NCI-H2196 treated with DMSO at 0.1 percent for 48 hours (cell line): ENCODE measurements at regions not wholly inside any gene's neighbourhood (a gene's known extent, or its start where the extent isn't known, plus 50 kb on each side); places are given as distances from the start of the nearest gene placed in this dataset.
"Not testable (repeated sequence)": the region's sequence is repeated elsewhere in the genome, so short reads cannot be mapped to it uniquely, and the experiment has no call there.

Experiments used
- DNase-seq: peaks from one replicate; lab custom pipeline; 2025; ENCODE audit not compliant: unreplicated experiment; lab: John Stamatoyannopoulos, UW

DNA sequence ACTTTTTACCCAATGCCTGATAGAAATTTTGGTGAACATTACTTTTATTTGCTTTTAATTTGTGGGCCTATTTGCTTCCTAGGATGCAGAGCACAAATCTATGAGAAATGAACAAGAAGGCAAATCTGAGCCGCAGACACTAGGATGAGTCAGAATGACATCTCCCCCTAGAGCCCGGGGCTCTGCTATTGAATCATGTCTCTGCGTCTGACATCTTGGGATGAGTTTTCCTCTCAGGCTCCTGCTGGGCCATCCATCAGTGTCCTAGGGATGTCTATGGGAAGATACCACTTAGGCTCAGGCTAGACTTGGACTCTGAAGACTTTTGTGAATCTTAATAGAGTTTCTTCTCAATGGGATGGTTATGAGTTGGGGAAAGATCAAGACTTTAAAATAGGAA, 157.3 kb upstream of the MTPN start:
- no peak for DNase-seq

DNA sequence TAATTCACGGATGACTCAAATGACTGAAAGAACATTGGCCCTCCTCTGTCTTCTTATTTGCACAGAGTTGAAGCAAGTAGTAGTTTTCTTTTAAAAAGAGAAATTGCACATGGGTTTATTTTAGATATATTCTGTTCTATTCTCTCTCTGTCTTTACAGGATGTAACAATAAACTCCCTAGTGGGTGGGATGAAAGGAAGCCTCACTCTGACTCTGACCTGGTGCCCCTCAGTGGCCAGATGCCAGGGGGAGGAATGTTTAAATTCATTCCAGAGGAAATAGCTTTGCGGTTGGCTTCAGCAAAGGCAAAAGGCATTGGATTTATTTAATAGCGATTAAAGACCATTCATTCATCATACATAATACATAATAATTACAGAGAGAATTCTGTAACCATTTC, 156.4 kb upstream of the MTPN start:
- no peak for DNase-seq

DNA sequence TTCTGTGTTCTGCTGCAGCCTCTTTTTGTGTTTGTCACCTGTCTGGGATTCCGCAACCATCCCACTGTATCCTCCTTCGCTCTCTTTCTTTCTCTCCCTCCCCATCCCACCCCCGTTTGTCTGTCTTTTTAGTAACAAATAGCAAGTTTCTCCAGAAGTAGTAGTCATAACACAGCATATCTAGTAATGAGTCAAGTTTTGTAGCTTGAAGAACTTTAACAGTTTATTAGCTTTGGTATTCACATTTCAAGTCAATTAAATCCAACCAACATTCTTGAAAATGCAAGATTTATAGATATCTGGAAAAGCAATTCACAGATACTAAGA, 154.1 kb upstream of the MTPN start:
- DNase-seq = no peak

DNA sequence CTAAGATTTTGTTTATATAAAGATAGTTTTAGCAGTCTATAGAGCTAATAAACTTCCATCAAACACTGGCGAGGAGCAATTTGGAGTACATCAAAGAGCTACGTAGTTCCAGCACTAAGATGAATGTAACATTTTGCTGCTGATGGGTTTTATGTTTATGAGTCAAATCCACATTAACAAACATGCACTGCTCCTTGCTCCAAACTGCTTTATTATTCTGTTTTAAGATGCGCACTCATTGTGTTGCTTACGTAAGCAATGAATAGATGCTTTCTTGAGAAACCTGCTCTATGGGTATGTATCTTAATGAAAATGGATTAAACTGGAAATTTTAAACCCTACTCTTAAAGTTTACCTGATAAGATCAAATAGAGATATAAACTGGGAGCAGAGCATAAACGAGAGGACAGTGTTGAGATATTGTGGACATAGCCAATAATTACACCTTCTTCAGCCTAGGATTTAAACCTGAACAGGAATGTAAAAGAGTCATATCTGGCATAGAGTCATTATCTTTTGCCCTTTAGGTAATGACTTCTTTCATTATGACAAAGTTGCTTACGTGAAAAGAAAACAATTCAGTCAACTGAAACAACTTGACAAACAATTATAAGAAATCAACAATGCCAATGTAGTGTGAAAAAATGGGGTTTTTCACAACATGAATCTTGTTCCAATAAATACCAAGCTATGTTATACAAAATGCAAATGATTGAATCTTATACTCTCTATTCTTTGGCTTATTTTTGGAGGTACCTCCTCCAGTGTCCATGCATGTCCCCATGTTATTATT, 153.5 kb upstream of the MTPN start:
- no peak for DNase-seq

DNA sequence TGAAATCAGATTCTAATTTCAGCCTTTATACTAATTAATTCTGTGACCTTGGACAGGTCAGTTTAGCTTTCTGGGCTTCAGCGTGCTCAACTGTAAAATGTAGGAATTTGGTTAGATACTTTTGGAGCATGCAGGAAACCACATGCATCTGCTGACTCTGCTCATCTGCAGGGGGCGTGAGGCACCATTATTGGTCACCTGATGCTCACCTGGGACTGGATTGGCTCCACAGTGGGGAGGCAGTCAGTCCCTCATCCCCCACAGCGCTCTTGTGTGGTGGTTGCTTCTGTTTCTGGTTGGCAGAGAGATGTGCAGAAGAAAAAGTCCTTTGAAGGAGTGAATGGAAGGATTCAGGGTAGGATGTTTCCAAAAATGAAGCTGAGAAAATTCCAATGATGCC, 150.9 kb upstream of the MTPN start:
- DNase-seq = no peak

DNA sequence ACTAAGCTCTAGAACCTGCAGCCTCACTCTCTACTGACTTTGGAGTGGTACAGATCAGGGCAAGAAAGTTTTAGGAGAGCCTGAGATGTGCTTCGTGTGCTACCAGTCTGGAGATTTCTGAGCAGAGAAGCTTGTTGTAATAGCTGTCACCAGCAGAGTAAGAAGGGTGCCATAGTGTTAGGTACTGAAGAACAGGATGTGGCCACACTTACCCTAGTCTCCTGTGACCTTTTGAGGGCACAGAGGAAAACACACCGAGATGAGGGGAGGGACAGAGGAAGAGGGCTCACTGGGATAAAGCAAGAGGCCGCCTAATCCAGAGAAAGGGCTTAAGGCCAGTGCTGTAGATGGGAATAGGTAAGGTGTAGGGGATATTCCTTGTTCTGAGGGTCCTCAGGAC, 146.2 kb upstream of the MTPN start:
- DNase-seq = no peak

DNA sequence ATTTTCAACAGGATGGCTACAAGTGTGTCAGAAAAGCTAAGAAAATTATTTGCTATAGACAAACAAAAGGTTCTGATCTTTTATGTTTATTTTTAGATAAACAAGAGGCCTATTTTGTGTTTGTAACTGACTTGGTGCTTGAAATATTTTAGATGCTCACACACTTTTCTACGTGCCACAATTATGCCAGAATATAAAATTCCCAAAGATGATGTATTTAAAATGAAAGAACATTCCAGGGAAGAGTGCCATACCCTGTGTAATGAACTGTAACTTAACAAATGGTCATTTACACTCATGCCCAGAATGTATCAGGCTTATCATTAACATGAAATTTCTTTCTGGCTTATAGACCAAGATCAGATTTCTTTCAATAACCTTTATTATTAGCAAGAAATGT, 144.9 kb upstream of the MTPN start:
- no peak for DNase-seq

DNA sequence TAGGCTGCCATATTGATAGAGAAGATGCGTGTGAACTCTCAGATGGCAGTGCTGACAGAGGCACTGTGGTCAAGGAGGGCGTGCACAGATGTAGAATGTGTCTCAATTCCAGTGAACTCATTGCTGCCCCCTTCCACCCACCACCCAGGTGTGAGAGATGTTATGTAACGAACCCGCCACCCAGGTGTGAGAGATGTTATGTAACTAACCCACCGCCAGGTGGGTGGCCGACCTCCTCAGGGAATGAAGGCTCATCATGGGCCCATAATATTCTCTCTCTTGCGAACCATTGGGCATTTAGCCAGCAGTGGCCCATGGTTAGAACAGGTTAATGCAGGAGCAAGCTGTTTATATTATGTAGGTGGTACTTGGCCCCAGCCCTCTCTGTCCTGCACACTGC, 140.4 kb upstream of the MTPN start:
- DNase-seq = no peak

DNA sequence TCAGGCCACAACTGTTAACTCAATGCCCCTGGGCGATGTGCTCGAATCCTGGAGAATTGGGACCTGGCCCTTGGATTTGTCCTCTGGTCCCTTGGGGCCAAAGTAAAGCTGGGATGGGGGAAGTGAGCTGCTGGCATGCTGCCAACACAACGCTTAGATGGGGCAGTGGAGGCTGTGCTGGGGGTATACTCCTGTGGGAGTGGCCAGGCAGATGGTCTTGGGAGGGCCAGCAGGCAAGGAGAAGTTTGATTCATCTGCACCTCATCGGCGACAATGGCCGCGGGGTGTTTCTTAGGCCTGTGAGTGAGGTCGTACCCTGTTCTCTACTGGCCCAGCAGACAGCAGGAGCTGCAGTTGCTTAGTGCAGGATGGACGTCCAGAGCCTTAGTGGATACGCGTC, 139.0 kb upstream of the MTPN start:
- no peak for DNase-seq

DNA sequence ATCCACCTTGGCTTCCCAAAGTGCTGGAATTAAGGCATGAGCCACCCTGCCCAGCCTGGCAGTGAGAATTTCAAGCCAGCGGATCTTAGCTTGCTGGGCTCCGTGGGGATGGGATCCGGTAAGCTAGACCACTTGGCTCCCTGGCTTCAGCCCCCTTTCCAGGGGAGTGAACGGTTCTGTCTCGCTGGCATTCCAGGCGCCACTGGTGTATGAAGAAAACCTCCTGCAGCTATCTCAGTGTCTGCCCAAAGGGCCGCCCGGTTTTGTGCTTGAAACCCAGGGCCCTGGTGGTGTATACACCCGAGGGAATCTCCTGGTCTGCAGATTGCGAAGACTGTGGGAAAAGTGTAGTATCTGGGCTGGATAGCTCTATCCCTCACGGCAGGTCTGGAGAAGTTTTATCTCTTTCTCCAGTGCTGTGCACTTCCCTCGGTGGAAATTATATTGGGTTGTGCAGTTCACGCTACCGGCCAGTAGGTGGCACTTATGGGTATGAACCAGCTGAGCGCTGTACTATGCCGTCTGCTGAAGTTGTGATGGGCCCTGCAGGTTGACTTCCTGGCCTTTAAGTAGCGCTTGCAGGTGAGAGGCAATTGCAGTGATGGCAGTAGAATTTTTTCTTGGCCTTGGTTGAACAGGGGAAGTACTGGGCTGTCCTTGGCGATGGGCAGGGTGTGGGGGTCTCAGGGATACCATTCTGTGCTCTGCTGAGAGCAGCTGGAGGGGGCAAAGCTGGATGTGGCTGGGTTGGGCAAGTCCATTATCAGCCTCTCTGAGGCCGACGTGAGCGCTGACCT, 138.0 kb upstream of the MTPN start:
- no peak for DNase-seq

DNA sequence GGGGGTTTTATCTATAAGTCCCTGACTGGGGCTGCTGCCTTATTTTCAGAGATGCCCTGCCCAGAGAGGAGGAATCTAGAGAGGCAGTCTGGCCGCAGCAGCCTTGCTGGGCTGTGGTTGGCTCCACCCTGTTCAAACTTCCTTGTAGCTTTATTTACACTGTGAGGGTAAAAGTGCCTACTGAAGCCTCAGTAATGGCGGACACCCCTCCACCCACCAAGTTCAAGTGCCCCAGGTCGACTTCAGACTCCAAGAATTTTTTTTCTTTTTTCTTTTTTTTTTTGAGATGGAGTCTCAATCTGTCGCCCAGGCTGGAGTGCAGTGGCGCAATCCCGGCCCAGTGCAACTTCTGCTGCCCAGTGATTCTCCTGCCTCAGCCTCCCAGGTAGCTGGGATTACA, 137.3 kb upstream of the MTPN start:
- not testable (repeated sequence) for DNase-seq

DNA sequence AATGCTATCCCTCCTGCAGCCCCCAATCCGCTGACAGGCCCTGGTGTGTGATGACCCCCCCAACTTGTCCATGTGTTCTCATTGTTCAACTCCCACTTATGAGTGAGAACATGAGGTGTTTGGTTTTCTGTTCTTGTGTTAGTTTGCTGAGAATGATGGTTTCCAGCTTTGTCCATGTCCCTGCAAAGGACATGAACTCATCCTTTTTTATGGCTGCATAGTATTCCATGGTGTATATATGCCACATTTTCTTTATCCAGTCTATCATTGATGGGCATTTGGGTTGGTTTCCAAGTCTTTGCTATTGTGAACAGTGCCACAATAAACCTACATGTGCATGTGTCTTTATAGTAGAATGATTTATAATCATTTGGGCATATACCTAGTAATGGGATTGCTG, 131.9 kb upstream of the MTPN start:
- not testable (repeated sequence) for DNase-seq

DNA sequence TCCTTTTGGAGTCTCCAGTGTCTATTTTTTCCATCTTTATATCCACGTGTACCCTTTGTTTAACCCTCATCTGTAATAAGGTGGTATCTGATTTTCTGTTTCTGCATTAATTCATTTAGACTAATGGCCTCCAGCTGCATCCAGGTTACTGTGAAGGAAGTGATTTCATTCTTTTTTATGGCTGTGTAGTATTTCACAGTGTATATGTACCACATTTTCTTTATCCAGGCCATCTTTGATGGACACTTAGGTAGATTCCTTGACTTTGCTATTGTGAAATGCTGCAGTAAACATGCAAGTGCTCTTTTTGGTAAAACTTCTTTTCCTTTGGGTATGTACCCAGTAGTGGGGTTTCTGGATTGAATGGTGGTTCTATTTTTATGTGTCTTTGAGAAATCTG, 128.0 kb upstream of the MTPN start:
- no peak for DNase-seq

DNA sequence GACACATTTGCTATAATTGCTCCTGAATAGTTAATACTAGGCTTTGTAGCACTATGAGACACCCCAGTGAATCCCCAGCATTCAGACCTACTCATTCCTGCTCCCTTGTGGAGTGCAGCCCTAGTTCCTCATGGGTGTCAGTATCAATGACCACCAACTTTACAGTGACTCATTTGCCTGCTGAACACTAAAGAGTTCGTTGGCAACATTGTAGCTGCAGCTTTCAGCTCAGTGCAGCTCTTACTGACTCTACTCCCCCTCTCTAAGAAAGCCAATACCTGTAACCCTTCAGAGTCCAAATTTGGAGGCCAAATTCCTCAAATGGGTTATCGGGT, 127.1 kb upstream of the MTPN start:
- DNase-seq = no peak

DNA sequence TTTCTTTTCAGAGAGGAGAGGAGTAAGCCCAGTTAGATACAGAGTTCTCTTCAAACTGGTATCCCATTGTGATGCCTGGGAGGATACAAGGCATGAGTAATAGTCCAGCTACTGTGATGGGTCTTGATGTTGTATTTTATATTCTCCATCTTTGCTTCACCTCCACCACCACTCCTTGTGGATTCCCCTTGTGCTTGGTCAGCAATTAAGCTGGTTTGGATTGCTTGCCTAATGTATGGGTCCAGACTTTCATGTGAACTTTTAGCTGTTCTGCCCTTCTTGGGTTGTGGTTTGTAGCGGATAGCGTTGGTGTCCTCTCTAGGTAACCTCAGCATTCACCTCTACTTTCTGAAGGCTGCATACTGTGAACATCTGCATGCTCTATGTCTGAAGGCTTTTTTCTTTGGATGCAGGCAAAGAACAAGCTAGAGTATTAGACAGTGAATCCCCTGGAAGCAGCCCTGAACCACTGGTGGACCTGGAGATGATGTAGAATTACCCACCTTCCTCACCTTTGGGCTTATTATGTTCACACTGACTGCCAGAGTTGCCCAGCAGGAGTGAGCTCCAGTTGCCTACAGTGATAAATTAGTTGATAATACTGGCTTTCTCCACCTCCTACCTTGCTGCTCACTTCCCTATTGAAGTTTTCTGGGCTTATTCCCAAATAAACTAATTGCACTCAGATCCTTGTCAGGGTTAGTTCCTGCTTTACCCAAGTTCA, 126.5 kb upstream of the MTPN start:
- no peak for DNase-seq

DNA sequence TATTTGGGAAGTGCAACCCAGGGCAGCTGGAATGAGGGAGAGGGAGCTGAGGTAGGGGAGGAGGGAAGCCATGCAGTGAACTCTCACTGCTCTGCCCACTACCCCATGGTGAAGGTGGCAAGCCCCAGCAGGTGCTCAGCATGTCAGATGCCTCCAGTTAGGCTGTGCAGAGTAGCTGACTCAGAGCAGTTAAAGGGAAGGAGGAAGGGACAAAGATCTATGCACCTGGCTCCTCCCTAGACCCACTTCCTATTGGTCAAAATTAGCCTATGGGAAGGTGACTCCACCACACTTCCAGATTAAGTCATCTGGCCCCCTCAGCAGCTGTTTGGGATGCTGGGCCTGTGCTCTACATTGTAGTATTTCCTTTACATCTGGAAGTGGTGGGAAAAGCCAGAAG, 125.7 kb upstream of the MTPN start:
- no peak for DNase-seq

DNA sequence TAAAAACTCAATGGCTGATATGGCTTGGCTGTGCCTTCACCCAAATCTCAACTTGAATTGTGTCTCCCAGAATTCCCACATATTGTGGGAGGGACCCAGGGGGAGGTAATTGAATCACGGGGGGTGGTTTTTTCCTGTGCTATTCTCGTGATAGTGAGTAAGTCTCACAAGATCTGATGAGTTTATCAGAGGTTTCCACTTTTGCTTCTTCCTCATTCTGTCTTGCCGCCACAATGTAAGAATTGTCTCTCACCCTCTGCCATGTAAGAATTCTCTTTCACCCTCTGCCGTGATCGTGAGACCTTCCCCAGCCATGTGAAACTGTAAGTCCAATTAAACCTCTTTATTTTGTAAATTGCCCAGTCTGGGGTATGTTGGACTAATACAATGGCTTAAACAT, 115.6 kb upstream of the MTPN start:
- not testable (repeated sequence) for DNase-seq

DNA sequence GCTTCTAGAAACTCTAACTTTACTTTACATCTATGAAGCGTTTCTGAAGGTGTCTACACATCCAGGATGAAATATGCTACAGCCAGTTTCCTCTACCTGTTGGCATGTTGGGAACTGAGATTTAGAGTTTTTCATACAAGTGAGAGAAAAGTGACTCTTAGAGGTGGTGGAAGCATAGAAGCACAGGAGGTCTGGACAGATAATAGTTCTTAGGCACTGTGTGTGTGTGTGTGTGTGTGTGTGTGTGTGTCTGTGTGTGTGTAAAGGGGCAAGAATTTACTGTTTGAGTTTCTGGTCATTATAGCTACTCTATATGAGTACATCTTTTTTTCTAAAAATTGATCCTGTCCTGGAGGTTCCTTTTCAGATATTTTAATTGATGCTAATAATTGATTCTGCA, 110.7 kb upstream of the MTPN start:
- no peak for DNase-seq

DNA sequence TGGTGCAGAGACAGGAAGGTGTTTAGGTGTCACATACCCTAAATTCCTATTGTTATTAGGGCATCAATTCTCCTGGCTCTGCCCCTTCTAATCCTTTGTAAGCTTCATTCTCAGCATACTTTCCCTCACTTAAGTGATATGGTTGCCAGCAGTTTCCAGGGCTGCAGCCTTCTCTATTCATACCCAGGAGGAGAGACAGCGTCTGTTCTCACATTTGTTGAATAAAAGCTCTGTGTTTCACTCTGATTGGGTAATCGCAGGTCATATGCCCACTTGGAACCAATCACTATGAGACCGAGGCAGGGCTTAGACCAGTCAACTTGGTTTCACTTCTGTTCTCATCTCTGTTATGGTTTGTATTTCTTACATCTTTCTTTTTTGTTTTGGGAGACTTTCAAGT, 109.6 kb upstream of the MTPN start:
- peak; percentile 75 for DNase-seq

DNA sequence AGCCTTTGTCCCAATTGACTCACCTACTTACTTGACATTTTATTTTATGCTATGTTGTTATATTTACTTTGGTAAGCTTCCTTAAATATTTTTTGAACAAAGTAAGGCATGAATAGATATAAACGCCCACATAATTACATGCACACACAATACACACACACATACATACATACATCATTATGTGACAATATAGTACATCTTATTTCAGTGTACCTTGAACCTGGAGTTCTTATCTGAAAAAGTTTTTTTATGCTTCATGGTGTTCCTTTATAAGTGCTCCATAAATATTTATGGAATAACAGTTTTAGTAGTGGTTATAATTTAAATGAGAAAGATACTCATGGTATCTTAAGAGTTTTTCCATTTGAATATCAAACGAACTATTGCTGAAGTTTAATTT, 102.8 kb upstream of the MTPN start:
- DNase-seq = no peak

DNA sequence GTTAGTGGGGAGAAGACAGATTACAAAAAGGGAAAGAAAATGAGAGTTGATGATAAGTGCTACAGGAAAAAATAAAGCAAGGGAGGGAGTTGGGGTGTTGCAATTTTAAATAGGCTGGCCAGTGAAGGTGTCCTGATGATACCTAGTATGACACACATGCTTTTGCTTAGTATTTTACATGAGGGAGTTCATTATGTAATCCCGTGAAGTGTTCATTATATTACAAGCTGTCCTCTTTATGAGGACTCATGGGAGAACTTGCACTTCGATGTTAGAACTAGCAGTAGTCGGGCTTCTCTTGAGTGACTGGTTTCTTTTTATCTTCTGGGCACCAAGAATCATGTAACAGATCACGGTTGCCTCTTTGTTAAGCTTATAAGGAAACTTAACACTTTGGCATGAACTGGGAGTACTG, 102.3 kb upstream of the MTPN start:
- no peak for DNase-seq

DNA sequence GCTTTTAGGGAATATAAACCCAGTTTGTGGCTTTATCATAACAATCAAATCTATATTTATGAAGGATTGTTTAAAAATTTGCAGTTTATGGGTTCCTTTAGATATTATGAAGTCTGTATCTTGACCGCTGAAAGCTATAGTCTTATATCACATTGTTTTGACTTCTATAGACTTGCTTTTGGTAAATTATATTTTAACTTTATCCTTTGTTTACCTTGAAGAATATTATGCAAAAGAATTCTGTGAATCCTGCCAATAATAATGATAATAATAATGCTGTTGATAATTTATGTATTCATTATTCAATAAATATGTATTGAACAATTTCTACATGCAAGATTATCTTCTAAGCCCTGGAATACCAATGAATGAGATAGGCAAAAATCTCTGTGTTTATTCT, 101.9 kb upstream of the MTPN start:
- DNase-seq = no peak
